ENCODE measurements at regions not wholly inside any gene's neighbourhood (a gene's known extent, or its start where the extent isn't known, plus 50 kb on each side); places are given as distances from the start of the nearest gene placed in this dataset.

GRCh38 chr3:24867783-24868182 is 373.1 kb upstream of the THRB start:
- TF ChIP-seq POLR2A (IDR thresholded peaks at IDR 0.05) = no peak
- no peak for TF ChIP-seq POLR2AphosphoS5 (IDR thresholded peaks at IDR 0.05; ENCODE audit: insufficient read depth in 1 of 2, low read depth in 1 of 2)
